ENCODE measurements at regions not wholly inside any gene's neighbourhood (a gene's known extent, or its start where the extent isn't known, plus 50 kb on each side); places are given as distances from the start of the nearest gene placed in this dataset.
"Not testable (repeated sequence)": the region's sequence is repeated elsewhere in the genome, so short reads cannot be mapped to it uniquely, and the experiment has no call there.

- in situ Hi-C loops (cut with HindIII; ENCODE audit: low sequenced_read_pairs) = no loop called here
Observed at GRCh38 chr2:53497020-53497419, 270.6 kb upstream of the CHAC2 start.

GRCh38 chr2:53493210-53493609 lies 274.4 kb upstream of the CHAC2 start:
- in situ Hi-C loops (cut with HindIII; ENCODE audit: low sequenced_read_pairs) = no loop called here

DNA sequence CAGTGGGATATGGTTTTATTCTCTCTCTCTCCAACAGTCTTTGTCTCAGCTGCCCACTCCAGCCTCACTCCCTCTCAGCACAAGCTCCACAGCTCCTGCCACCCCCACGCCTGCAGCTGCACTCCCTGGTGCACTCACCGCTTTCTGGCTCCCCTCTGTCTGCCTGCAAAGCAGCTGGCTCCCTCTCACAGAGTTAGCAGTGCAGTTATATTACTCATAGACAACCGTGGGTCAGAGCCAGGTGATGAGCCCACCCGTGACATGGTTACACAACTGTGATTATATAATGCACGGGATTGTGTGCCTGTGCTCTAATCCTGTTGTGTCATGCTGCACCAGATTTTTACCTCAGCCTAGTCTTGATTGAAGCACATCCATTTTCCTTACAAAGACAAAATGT lies 276.9 kb upstream of the CHAC2 start:
- in situ Hi-C loops (cut with HindIII; ENCODE audit: low sequenced_read_pairs) = no loop called here

DNA sequence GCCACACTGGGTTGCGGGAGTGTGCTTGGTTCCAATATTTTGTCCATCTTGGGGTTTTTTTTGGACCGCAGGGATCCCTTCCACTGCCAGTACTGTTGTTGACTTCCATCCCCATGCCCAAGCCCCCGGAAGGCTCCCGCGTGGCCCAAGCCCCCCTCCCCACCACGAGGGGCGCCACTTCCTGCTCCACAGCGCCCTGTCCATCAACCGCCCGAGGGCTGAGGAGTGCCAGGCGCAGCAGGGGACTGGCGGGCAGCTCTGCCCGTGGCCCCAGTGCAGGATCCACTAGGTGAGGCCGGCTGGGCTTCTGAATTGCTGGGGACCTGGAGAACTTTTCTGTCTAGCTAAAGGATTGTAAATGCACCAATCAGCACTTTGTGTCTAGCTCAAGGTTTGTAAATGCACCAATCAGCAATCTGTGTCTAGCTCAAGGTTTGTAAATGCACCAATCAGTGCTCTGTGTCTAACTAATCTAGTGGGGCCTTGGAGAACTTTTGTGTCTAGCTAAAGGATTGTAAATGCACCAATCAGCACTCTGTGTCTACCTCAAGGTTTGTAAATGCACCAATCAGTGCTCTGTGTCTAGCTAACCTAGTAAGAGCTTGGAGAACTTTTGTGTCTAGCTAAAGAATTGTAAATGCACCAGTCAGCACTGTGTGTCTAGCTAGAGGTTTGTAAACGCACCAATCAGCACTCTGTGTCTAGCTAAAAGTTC lies 281.3 kb upstream of the CHAC2 start:
- in situ Hi-C loops (cut with HindIII; ENCODE audit: low sequenced_read_pairs) = not testable (repeated sequence)

GRCh38 chr2:53485021-53485728 lies 282.4 kb upstream of the CHAC2 start:
- in situ Hi-C loops (cut with HindIII; ENCODE audit: low sequenced_read_pairs) = no loop called here

DNA sequence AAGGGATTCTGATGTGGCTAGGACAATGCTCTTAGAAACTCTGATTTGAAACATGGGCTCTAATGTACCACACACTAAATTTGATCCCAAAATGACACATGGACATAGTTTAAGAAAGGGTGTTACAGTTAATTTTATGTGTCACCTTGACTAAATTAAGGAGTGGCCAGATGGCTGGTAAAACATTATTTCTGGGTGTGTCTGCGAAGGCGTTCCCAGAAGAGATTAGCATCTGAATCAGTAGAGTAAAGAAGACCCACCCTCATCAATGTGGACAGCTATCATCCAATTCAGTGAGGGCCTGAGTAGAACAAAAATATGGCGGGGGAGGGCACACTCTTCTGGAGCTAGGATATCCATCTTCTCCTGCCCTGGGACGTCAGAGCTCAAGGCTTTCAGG lies 283.1 kb upstream of the CHAC2 start:
- in situ Hi-C loops (cut with HindIII; ENCODE audit: low sequenced_read_pairs) = no loop called here

- in situ Hi-C loops (cut with HindIII; ENCODE audit: low sequenced_read_pairs) = no loop called here
Observed at GRCh38 chr2:53477517-53477916, 290.1 kb upstream of the CHAC2 start.

DNA sequence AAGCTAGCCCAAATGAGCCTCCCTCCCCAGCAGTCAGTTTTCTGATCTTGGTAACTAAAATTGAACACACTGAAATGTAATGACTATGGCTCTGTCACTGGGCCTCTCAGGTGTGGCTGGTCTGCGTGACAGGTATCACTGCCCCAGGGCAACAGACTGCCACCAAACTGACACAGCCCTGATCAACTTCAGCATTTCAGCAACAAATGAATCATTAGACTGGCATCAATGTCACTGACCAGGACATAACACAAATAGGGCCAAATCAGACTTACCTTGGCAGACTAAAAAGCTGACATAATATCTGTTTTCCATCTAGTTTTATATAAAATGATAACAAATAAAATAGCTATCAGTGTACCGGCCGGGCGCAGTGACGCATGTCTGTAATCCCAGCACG lies 290.8 kb upstream of the CHAC2 start:
- in situ Hi-C loops (cut with HindIII; ENCODE audit: low sequenced_read_pairs) = no loop called here

DNA sequence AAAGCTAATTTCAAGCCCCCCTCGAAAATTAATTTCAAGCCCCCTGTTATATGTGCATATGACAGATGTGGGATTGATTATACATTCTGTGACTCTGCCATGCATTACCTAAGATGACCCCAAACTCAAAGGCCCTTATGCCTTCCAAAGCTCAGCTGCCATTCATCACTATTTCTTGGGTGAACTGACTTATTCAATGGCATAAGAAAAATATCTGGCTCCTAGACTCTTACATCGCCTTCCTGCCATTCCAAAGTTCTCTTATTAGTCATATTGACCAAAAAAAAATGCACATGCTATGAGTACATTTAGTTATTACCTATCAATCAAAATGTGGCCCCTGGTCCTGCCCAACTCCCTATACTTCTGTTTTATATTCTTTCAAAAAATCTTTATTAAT lies 291.8 kb upstream of the CHAC2 start:
- in situ Hi-C loops (cut with HindIII; ENCODE audit: low sequenced_read_pairs) = no loop called here

GRCh38 chr2:53475321-53475720 lies 292.3 kb upstream of the CHAC2 start:
- in situ Hi-C loops (cut with HindIII; ENCODE audit: low sequenced_read_pairs) = no loop called here

- in situ Hi-C loops (cut with HindIII; ENCODE audit: low sequenced_read_pairs) = no loop called here
Observed at GRCh38 chr2:53474914-53475313, 292.7 kb upstream of the CHAC2 start.

- in situ Hi-C loops (cut with HindIII; ENCODE audit: low sequenced_read_pairs) = no loop called here
Observed at GRCh38 chr2:53473775-53474311, 293.8 kb upstream of the CHAC2 start.

GRCh38 chr2:53473236-53473635 lies 294.4 kb upstream of the CHAC2 start:
- in situ Hi-C loops (cut with HindIII; ENCODE audit: low sequenced_read_pairs) = no loop called here

DNA sequence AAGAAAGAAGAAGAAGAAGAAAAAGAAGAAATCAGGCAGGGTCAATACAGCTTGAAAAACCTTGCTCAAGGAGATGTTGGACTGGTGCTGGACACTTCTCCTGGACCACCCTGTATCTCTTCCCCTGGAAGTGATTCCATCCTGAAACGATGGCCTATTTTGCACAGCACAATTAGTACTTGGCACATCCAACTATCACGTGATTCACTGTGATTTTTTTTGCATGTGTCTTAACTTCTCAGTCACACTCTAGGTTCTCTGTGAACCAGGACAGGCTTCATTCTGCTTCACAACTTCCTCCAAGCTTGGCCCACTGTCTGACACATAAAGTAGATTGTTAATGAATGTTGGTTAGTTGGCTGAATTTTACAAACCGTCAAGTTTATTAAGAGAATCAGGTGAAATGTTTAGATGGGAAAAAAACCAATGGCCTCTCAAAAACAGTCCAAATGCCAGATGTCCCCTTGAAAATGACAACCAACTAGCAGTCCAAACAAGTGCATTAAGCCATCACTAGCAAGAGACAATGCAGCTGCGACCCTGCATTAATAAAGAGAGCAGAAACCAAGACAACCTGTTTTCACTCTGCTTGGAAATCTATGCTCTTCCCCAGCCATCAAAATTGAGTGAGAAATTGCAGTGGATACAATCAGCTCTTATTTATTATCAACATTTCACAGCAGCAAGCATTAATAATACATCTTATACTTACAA lies 300.0 kb upstream of the CHAC2 start:
- in situ Hi-C loops (cut with HindIII; ENCODE audit: low sequenced_read_pairs) = no loop called here

GRCh38 chr2:53463806-53464726 lies 303.5 kb upstream of the CHAC2 start:
- in situ Hi-C loops (cut with HindIII; ENCODE audit: low sequenced_read_pairs) = no loop called here

- in situ Hi-C loops (cut with HindIII; ENCODE audit: low sequenced_read_pairs) = no loop called here
Observed at GRCh38 chr2:53460937-53461336, 306.7 kb upstream of the CHAC2 start.

DNA sequence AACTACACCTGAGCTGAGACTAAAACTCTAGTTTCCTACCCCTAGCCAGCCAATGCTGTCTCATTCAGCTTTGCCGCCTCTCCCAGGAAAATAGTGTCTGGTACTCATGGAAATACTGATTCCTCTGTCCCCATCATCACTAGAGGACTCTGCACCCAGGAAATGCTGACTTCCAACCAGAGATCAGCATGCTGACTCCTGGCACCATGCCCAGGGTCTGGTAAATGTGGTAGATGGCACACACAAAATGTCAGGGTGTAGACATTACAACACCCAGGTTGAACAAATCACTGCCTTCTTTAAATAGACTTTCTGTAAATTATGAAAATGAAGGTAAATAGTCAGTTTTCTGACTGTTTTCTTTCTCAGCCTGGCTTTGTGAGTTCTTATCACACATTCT lies 307.3 kb upstream of the CHAC2 start:
- in situ Hi-C loops (cut with HindIII; ENCODE audit: low sequenced_read_pairs) = no loop called here

DNA sequence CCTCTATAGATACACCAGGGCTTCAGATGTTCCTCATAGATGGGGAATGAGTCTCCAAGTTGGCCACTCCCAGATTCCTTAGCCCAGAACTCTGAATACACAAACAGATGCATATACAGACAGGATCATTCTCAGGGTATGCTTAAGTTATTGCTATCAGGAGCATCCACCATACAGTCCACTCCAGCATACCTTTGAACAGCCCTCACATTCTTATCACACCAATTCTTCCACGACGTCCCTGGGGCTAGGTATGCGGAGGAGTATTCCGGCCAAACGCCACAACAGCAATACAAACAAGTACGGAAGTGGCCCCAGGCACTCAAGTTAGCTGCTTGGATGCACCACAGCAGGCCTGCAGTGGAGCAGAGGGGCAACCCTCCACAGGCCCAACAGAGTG lies 312.5 kb upstream of the CHAC2 start:
- in situ Hi-C loops (cut with HindIII; ENCODE audit: low sequenced_read_pairs) = no loop called here

GRCh38 chr2:53452957-53453748 lies 314.5 kb upstream of the CHAC2 start:
- in situ Hi-C loops (cut with HindIII; ENCODE audit: low sequenced_read_pairs) = no loop called here

- in situ Hi-C loops (cut with HindIII; ENCODE audit: low sequenced_read_pairs) = no loop called here
Observed at GRCh38 chr2:53452400-53452799, 315.2 kb upstream of the CHAC2 start.
